GM12873 (cell line): ENCODE measurements at regions not wholly inside any gene's neighbourhood (a gene's known extent, or its start where the extent isn't known, plus 50 kb on each side); places are given as distances from the start of the nearest gene placed in this dataset.

Source experiments
- TF ChIP-seq, protein P1 (sequence below): IDR thresholded peaks from 2 replicates; pipeline ENCODE4 v1.5.1; 2012; ENCODE audit warnings: low read depth, mild to moderate bottlenecking, moderate library complexity, low read length, control low read depth; ENCODE audit not compliant: insufficient read depth; ENCODE audit errors: missing control alignments

DNA sequence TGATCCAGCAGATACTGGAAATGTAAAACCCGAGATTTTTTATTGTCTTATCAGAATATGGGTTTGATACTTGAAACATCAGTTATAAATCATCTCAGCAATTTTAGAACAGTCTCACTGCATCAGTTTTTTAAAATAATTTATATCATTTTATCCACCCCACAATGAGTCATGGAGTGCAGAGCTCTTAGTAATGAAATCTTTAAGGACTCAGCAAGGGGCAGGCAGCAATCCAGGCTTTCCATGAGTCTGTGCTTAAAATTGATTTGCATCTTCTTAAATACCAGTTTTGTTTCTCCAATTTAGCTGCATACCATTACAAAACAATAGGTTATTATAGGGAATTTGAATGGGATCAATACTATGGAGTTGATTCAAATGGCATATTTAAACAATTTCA lies 832.3 kb downstream of the C6orf118 start:
- TF ChIP-seq, protein P1, sequence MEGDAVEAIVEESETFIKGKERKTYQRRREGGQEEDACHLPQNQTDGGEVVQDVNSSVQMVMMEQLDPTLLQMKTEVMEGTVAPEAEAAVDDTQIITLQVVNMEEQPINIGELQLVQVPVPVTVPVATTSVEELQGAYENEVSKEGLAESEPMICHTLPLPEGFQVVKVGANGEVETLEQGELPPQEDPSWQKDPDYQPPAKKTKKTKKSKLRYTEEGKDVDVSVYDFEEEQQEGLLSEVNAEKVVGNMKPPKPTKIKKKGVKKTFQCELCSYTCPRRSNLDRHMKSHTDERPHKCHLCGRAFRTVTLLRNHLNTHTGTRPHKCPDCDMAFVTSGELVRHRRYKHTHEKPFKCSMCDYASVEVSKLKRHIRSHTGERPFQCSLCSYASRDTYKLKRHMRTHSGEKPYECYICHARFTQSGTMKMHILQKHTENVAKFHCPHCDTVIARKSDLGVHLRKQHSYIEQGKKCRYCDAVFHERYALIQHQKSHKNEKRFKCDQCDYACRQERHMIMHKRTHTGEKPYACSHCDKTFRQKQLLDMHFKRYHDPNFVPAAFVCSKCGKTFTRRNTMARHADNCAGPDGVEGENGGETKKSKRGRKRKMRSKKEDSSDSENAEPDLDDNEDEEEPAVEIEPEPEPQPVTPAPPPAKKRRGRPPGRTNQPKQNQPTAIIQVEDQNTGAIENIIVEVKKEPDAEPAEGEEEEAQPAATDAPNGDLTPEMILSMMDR = no peak

DNA sequence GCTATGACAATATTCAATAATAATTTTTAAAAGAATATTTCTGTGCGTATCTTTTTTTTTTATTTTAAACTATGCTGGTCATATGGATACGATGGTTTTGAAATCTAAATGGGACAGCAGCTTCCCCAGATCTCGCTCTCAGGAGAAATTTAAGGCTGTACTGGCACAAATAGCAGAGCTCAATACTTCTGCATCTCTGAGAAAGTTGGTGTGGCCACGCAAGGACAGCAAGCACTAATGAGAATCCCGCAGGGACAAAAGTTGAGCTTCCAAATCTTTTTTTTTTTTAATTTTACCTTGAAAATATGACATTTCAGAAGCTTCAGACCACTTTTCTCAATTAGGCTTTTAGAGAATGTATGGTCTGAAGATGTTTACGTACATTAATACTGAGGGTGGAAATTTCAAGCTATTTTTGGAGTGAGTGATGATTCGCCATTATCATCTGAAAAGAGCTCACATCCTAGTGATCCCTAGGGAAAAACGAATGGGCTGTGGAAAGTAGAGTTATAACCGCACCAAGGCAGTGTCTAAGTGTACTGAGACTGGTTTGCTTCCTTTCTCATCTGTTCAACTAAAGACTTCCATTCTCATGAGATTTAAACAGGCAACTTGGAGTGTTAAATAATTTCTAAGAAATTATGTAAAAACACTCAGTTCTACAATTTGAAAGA lies 840.0 kb downstream of the C6orf118 start:
- TF ChIP-seq, protein P1 = no peak

DNA sequence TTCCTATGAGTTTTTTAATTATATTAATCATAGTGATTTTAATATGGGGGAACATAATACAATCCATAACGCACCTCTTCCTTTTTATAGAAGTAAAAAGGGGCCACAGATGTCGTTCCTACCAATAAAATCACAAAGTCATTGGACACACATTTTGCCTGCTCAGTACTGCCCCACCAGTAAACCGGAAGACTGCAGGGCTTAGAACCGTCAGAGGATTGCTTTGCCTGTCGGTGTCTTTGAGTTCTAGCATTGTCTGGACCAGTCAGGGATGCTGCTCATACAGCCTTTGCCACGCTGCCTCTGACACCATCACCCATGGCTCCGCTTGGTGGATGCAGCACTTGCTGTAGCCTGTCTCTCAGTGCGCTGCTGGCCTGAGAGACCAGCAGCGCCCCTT lies 853.6 kb downstream of the C6orf118 start:
- TF ChIP-seq, protein P1 = no peak

DNA sequence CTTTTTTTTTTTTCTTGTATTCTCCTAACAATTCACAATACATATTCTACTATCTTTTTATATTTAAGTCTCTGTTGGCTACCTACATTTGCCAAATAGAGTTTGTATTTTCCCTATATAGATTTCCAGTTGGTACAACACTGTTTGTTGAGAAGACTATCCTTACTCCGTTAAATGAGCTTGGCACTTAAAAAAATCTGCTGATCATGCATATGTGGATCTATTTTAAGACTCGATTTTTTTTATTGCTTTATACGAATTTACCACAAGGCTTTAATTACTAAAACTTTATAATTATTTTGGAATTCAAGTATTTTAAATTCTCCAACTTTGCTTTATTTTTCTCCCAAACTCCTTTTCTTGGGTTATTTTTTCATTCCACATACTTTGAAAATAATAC lies 855.6 kb downstream of the C6orf118 start:
- TF ChIP-seq, protein P1 = no peak

DNA sequence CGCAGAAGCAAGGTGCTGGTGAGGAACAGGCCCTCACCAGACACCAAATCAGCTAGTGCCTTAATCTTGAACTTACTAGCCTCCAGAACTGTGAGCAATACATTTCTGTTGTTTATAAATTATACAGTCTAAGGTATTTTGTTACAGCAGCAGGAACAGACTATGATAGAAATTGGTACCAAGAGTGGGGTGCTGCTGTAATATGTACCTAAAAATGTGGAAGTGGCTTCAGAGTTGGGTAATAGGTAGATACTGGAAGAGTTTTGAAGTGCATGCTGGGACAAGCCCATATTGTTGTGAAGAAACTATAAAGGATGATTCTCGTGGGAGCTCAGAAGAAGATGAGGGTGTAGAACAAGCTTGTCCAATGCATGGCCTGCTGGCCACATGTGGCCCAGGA lies 866.8 kb downstream of the C6orf118 start:
- TF ChIP-seq, protein P1 = no peak

DNA sequence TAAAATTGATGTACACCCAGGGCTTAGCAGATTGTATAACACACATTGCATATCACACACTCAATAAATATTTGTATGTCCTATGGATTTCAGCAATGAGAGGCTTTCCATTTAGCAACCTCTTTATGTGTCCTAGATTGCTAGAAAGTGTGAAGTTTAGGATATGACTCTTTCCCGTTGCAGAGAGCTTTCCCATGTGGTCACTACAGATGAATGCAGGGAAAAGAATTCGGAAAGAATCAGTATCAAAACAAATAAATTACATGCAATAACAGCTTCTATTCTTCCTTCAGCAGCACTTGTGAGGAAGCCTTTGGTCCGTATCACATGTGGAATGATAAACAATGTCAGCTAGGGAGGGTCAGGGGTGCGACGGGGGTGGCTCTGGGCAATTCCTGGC lies 870.1 kb downstream of the C6orf118 start:
- TF ChIP-seq, protein P1 = no peak

DNA sequence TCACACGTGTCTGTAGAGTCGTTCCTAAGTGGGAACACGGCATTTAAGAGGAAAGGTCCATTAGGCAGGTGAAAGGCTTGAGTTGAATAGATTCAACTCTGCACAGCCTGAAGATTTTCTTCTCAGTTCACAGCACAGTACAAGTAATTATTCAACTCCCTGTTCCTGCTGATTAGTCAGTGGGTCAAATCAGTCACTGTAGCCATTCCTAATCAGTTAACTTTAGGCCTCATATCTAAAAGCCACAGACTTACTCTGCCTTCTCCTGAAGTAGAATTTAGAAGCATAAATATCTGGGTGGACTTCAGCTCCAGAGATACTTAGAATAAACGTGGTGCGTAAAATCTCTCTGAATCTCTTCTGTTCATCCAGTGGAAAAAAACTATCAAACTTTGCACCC lies 872.4 kb downstream of the C6orf118 start:
- TF ChIP-seq, protein P1 = no peak
